Forelimb muscle (tissue), 1 donor: ENCODE measurements at regions not wholly inside any gene's neighbourhood (a gene's known extent, or its start where the extent isn't known, plus 50 kb on each side); places are given as distances from the start of the nearest gene placed in this dataset.
"Not testable (repeated sequence)": the region's sequence is repeated elsewhere in the genome, so short reads cannot be mapped to it uniquely, and the experiment has no call there.

Source experiments
- DNase-seq: peaks from one replicate; pipeline ENCODE4 v3.0.0-alpha.2; 2013; ENCODE audit warnings: low read depth

DNA sequence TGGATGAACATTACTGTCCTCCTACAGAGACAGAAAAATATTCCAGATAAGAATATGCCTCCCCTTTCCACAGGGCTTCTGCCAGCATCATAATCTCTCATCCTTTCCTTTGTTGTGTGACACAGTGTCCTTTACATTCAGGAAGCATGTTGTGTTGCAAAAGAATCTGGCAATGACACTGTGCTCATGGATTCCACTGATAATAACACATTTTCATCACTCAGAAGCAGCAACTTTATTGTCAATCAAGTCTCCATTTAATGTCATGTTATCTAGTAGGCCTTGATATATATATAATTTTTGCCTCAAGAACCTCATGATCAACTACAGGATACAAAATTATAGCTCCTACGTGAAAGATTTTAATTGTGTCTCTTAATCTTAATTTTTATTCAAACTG lies 833.9 kb downstream of the FSTL5 start:
- DNase-seq = no peak

DNA sequence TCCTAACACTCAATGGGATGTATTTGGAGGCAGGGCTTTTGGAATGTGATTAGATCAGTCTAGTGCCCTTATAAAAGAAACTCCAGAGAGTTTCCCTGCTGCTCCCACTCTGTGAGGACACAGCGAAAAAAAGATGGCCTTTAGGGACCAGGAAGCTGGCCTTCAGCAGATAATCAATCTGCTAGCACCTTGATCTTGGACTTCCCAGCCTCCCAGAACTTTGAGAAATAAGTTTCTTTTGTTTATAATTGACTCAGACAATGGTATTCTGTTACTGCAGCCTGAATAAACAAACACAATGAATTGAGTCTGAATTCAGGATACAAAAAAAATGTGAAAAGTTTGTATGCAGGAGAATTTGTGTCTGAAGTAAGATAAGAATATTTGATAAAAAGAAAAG lies 842.1 kb downstream of the FSTL5 start:
- DNase-seq = no peak

DNA sequence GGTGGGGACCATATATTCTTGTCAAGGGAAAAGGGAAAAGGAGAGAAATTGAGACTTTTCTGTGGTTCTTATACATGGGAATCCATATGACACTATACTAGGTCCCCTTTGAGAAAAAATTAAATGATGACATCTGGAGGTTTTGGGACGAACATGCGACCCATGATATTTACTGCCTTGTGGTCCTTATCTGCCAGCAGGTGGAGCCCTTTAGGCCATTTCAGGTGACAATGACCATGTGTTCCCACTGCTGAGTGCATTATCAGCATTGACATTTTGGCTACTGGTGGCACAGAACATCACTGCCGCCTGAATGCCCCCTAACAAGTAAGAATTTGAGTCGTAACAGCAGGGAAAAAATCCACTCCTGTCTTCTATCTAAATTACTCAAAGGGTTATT lies 843.4 kb downstream of the FSTL5 start:
- no peak for DNase-seq

DNA sequence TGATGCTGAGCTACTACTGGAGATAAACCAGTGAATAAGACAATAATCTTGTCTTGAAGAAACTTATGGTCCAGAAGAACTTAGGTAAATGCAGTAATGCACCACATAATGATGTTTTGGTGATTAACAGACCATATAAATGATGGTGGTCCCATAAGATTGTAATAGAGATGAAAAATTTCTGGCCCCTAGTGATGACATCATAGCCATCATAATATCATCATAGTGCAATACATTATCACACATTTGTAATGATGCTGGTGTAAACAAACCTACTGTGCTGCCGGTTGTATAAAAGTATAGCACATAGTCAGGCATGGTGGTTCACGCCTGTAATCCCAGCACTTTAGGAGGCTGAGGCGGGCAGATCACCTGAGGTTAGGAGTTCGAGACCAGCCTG lies 846.8 kb downstream of the FSTL5 start:
- DNase-seq = no peak

DNA sequence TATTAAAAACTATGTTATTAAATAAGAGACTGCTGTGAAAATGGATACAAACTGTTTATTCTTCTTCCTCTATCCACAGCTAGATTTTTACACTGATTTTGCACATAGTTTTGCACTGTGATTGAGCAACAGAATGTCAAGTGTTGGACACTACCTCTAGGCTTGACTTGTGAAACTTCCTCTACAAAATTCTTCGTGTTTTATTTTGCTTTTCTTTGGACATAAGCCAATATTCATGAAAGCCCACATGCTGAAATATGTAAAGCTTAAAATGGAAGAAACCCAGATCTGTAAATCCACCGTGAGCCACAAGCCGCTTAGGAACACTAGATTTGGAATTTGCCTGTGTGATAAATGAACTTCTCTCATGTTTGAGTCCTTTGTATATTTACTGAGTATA lies 849.4 kb downstream of the FSTL5 start:
- DNase-seq = no peak

DNA sequence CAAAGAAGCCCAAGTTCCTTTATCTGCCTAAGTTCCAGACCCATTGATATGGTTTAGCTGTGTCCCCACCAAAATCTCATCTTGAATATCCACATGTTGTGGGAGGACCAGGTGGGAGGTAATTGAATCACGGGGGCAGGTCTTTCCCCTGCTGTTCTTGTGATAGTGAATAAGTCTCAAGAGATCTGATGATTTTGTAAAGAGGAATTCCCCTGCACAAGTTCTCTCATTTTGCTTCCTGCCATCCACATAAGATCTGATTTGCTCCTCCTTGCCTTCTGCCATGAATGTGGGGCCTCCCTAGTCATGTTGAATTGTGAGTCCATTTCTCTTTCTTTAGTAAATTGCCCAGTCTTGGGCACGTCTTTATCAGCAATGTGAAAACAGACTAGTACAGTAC lies 860.2 kb downstream of the FSTL5 start:
- DNase-seq = no peak

DNA sequence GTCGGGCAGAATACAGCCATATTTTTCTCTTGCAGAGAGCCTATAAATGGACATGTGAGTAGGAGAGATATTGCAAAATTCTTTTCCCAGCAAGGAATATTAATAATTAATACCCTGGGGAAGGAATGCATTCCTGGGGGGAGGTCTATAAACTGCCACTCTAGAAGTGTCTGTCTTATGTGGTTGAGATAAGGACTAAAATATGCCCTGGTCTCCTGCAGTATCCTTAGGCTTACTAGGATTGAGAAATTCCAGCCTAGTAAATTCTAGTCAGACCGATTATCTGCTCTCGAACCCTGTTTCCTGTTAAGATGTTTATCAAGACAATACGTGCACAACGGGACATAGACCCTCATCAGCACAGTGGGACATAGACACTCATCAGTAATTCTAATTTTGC lies 872.6 kb downstream of the FSTL5 start:
- DNase-seq = no peak

DNA sequence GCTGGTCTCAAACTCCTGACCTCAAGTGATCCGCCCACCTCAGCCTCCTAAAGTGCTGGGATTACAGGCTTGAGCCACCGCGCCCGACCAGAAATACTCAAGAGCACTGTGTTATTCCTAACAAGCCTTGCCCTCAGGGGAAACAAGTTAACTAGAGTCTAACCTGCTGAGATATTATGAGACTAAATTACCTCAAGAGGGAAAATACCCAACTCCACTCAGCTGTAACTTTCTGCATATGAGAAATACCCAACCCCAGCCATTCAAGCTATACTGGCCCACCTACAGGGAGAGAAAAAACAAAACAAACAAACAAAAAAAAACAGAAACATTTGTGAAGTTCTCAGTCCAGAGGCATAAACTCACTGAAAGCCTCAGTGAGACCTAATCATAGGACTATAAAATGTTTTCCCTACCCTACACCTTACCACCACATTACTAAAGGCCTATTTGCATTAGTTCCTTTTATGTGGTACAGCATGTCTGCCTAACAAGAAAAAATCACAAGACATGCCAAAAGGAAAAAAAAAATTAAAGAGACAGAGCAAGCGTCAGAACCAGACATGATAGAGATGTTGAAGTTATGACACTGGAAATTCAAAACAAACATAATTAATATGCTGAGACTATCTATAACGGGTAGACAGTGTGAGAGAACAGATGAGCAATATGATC lies 876.0 kb downstream of the FSTL5 start:
- no peak for DNase-seq

DNA sequence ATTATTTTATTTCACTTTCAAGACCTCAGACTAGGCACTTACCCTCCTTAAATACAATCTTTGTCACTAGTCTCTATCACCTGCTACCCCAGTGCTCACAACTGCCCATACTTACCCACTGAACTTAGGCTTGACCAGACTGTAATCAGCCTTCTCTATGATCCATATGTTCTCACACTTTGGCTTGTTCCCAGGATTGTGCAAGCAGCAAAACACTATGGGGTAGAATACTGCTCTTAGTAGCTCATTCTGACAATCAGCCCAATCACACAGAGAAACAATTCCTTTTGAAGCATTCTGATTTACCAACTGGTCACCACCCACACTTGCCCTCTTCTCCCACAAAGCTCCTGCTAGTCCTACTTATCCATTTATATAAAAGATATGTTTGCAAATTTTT lies 878.3 kb downstream of the FSTL5 start:
- no peak for DNase-seq

DNA sequence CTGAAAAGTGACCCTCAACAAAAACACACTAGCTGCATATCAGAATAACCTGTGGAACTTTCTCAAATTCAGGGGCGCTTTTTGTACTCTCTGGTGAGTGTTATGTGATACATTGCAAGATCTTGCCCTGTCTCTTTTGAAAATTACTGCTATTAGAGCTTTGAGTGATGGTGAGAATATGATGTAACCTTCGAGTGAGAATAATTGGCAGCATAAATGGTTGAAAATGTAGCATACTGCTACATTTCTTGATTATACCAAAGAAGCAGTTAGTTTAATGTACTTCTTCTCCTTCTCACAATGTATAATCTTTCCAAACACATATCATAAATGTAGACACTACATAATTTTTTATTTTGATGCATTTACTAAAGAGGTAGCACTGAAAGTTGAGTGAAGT lies 882.9 kb downstream of the FSTL5 start:
- DNase-seq = no peak

DNA sequence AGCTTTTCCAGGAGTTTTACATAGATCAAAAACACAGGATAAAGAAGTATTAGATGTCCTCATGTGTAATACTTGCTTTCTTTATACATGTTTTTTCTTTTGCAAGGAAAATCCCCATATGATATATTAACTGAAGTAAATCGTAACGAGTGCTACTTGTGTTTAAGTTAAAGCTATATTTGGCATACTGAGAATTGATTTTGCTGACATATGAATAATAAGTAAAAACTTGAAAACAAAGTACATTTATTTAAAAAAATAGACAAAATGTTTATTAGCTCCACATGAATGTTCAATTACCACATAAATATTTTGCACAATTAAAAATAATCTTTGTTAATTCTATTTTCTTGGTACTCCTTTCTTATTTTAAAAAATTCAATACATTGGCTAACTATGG lies 884.7 kb downstream of the FSTL5 start:
- DNase-seq = no peak

DNA sequence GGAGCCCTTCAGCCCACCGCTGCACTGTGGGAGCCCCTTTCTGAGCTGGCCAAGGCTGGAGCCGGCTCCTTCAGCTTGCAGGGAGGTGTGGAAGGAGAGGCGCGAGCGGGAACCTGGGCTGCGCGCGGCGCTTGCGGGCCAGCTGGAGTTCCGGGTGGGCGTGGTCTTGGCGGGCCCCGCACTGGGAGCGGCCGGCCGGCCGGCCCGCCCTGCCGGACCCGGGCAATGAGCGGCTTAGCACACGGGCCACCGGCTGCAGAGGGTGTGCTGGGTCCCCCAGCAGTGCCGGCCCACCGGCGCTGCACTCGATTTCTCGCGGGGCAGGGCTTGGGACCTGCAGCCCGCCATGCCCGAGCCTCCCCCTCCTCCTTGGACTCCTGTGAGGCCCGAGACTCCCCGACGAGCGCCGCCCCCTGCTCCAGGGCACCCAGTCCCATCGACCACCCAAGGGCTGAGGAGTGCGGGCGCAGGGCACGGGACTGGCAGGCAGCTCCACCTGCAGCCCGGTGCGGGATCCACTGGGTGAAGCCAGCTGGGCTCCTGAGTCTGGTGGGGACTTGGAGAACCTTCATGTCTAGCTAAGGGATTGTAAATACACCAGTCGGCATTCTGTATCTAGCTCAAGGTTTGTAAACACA lies 886.5 kb downstream of the FSTL5 start:
- not testable (repeated sequence) for DNase-seq

DNA sequence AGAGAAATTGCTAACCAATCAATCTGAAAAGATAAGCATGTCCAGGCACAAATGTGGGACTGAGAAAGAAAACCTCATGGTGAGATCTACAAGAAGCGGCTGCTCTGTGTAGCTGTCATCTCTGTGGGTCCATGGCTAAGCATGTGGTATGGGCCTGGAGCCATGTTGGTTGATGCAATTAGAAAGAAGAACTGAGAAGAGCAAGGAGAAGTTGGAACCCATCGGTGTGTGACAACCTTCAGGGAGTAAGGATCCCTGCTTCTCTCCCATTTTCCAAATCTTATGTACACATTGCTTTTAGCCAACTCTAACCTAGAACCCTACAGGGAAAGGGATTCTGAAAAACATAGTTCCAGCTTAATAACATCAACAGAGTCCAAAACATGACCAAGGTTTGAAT lies 890.2 kb downstream of the FSTL5 start:
- no peak for DNase-seq

DNA sequence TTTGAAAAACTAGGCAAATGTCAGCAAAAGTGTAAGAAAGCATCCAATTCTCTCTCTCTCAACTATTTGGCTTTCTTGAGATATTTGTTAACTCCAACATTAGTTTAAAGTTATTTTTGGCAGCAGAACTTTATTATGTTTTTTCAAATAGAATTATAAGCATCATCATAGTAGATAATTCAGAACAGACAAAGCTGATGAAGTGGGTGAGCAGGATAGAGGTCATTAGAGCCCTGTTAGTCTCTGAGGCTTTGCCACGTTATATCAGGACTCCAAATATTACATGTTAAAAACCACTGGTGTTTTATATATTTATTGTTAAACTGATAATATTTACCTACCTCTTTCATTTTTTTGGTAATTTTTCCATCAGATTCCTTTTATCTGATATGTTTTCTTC lies 903.0 kb downstream of the FSTL5 start:
- no peak for DNase-seq

DNA sequence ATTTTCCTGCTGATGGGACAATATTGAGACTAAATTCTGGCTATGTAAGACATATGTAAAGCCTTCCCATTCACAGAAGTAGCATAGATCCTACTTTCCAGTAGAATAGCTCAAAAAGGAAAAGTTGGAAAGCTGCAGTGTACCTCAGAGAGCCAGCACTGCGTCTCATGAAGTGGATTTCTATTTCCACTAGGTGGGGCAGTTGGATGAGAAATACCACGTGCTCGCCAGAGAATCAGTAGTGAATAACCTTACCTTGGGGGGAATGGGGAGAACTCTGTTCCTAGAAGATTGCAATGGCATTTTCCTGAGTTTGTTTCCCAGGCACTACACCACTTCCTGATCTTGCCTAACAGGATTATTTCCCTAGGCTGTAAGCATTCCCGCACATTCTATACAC lies 907.1 kb downstream of the FSTL5 start:
- no peak for DNase-seq

DNA sequence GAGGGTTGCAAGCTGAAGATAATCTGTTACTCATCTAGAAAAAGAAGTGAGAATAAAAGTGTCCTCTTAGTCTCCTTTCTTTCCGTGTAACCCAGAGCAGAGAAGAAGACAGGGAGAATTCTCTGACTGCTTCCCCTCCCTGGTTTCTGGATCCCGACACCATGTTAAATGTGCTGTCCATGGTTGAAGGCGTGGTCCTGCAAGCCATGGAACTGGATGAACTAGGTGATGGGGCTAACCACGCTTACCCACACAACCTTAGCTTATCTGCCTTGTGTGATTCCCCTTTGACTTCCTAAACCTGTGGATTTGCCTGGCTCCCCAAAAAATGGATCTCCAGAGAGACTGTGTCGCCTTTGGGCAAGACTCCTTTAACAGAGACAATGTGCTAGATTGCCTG lies 907.6 kb downstream of the FSTL5 start:
- DNase-seq = no peak

DNA sequence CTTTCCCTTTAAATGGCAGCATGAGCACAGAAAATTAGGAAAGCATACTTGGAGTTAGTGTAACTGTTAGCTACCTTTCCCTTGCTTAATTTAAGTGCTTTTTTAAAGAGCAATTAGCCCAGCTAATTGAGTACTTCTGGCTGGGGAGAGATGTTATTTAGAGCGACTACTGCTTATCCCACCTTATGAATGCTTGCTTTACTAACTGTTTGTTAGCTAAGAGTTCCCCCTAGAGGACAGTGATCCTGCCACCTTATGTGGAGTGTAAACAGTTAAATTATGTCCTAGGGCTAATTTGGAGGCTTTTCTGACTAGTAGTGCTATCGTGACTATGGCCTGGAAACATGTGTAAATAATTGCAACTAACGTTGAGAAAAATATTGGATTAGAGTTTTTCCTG lies 909.4 kb downstream of the FSTL5 start:
- DNase-seq = no peak

DNA sequence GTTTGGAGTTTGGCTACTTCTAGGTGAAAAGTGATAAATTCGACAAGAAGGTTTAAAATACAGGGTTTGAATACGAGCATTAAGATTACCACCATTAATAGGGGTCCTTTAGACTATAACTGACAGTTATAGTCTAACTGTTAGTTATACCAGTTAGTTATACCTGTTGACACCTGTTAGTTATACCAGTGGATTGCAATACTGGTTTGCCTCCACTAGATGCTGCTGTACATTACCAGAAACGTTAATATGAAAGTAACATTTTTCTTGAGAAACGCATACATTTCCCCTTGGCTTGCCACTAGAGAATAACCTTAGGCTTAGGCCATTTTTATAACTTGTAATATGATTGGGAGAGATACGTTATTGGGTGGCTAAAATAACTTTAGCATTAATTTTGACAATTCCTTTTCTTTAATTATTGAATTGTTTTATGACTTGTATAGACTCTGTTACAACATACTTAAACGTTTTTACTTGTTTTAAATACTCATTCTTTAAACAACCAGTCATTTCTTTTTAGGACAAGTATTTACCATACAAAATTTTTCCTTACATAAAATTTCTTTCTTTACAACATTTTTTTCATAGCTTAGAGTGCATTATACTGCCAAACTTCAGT lies 911.2 kb downstream of the FSTL5 start:
- DNase-seq = no peak

DNA sequence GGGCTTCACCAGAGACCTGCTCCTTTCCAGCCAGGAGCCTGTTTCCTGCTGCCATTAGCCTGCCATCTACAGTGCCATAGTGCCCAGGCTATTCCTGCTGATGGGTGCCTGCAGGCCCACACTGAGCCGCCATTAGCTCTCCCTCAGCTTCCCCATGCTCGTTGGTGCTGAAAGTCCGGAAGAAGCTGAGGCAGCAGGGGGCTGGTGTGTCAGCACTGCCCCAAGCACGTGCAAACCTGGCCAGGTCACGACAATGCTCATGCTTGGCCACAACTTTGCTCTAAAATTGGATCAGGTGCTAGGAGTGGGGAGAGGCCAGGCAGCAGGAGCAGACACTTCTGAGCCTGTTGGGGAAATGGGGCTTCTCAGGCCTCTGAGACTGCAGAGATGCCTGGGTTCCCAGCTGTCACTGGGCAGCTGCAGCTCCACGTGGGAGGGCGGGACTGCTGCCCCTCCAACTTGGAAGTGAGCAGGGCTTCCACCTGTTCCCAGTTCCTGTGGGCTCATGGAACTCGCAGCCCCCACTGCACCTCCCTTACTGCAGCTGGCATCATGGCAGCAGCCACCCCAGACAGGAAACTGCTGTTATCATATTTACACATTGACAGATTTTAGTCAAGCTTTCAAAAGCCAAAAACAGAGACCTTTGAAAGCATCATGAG lies 913.9 kb downstream of the FSTL5 start:
- no peak for DNase-seq

DNA sequence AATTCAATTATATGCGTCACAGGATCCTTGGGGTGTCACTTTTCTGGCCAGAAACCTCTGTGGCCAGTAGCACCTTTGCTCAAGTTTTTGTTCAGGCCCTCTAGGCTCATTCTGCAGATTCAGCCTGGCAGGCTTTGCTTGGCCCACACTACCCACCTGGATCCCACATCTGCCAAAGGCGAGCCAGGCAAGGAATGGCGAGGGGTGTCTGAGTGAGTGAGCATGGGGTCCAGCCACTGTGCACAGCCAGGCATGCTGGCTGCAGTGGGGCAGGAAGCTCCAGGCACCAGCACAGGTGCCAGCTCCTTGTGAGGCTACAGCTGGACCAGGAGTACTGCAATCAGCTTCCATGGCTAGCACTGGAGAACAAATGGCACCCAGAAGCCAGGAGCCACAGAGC lies 914.9 kb downstream of the FSTL5 start:
- DNase-seq = no peak

DNA sequence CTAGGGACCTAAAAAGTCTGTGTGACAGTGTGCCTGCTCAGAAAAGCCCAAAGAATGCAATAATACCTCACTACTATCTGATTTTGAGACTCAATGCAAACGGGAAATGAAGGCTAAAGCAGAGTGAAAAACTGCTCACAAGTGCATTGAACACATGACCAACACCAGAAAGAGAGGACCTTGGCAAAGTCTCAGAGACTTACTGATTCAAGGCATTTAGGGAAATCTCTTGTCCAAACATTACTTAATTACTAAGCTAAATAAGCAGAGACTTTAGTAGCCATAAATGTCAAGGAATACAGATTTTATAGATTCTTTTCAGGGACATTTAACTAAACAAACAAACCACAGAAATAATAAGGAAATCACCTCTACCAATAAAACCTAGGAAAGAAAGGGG lies 916.0 kb downstream of the FSTL5 start:
- no peak for DNase-seq

DNA sequence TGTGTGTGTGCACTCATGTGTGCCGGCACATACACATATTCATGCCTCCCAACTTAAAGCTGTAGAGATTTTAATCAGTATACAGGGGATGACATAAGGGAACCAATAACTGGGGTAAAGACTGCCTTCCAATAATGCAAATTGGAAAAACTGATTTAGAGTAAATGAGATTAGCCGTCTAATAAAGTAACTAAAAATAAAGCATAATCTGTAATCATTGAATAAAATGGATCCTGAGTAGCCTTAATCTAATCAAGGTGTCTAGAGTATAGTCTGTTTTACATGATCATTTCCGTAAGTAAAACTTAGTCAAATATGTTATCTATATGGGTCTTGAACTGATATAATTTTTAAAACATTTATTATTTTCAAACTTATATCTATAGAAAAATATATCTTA lies 925.8 kb downstream of the FSTL5 start:
- DNase-seq = no peak

DNA sequence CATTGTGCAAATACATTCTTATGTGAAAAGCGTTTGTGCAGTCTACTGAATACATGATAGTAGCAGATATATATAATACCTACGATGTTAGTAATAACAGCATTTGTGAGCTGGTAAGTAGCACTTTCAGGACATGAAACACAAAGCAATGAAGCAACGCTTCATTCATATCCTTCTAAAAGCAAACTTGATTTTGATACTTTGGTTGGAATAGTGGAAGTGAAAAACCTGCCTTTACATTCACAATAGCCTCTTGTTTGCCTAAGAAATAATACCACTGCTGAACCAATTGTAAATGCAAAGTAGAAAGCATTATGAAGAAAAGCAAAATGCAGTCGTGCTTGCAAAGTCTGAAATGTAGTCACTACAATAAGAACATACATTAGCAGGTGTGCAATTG lies 926.3 kb downstream of the FSTL5 start:
- no peak for DNase-seq
